ENCODE measurements at regions not wholly inside any gene's neighbourhood (a gene's known extent, or its start where the extent isn't known, plus 50 kb on each side); places are given as distances from the start of the nearest gene placed in this dataset.

DNA sequence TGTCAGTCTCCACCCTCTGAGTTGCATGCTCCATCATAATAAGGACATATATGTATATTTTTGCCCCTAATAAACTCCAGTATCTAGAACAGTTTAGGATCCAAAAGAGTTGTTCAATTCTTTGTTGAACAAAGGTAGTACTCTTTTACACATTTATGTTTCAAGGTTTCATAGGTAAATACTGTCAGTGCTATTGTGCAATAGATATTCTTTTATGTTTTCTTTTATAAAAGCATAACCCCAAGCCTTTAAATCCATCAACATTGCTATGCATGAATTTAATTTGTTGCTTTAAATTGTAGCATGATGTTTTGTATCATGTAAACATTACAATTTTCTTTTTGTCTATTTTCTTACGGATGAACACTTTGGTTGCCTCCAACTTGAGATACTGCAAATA is 469.7 kb upstream of the COBL start:
- TF ChIP-seq POLR2A (IDR thresholded peaks at IDR 0.05): no peak
- TF ChIP-seq CTCF (IDR thresholded peaks at IDR 0.05): no peak

Data from testis (tissue), 2 donors.